ENCODE measurements at regions not wholly inside any gene's neighbourhood (a gene's known extent, or its start where the extent isn't known, plus 50 kb on each side); places are given as distances from the start of the nearest gene placed in this dataset.
"Not testable (repeated sequence)": the region's sequence is repeated elsewhere in the genome, so short reads cannot be mapped to it uniquely, and the experiment has no call there.

GRCh38 chr21:10465524-10466110, 55.8 kb upstream of the TPTE start:
- H3K27me3 ChIP-seq (ENCODE audit: control insufficient read depth in 1 of 2, insufficient read depth in 2 of 2, low read length in 2 of 2); H3K36me3 ChIP-seq (ENCODE audit: control insufficient read depth in 2 of 2, insufficient read depth in 2 of 2, low read length in 1 of 2); H3K4me3 ChIP-seq (ENCODE audit: low read depth in 1 of 2, low read length in 2 of 2); H3K4me1 ChIP-seq (ENCODE audit: control insufficient read depth in 2 of 2, insufficient read depth in 2 of 2, low read length in 1 of 2); H3K27ac ChIP-seq (ENCODE audit: low read depth in 2 of 2, low read length in 1 of 2): not testable (repeated sequence)
- peaks cover 6 to 11% of the 10 kb centered on the region in 2 donors for H3K9me3 ChIP-seq (ENCODE audit: control insufficient read depth in 2 of 2, insufficient read depth in 1 of 2, low read depth in 1 of 2, low read length in 1 of 2)
- 60 to 66% methylated on average over 10 of the region's 10 CpGs for WGBS, 2 donors

GRCh38 chr21:10466200-10466599, 55.2 kb upstream of the TPTE start:
- 20 to 21% methylated on average over 2 of the region's 2 CpGs for WGBS, 2 donors
- Histone ChIP-seq H3K4me1 (ENCODE audit: control insufficient read depth in 2 of 2, insufficient read depth in 2 of 2, low read length in 1 of 2) (no peaks in the 10 kb centered on the region), H3K27me3 (ENCODE audit: control insufficient read depth in 1 of 2, insufficient read depth in 2 of 2, low read length in 2 of 2) (no peaks in the 10 kb centered on the region), H3K4me3 (ENCODE audit: low read depth in 1 of 2, low read length in 2 of 2) (no peak overlapping the region), H3K27ac (ENCODE audit: low read depth in 2 of 2, low read length in 1 of 2) (no peak overlapping the region), H3K9me3 (ENCODE audit: control insufficient read depth in 2 of 2, insufficient read depth in 1 of 2, low read depth in 1 of 2, low read length in 1 of 2) (peaks cover 6 to 9% of the 10 kb centered on the region in 2 donors), H3K36me3 (ENCODE audit: control insufficient read depth in 2 of 2, insufficient read depth in 2 of 2, low read length in 1 of 2) (no peaks in the 10 kb centered on the region)

Measured in esophagus (tissue), 2 donors.